Thymus (tissue), 11 donors: ENCODE measurements at regions not wholly inside any gene's neighbourhood (a gene's known extent, or its start where the extent isn't known, plus 50 kb on each side); places are given as distances from the start of the nearest gene placed in this dataset.

Source experiments
- DNase-seq, 9 donors: peaks; one replicate each; pipeline ENCODE4 v3.0.0-alpha.2; 2013; ENCODE audit warnings: low spot score in 9 of 9, low read depth in 6 of 9, missing footprints in 1 of 9
- H3K27ac ChIP-seq, 2 donors: one replicate each; pipeline ENCODE4 v1.5.1; 2013; ENCODE audit warnings: control low read depth in 1 of 2, low read depth in 1 of 2, low read length in 1 of 2, mild to moderate bottlenecking in 1 of 2, moderate library complexity in 1 of 2
- H3K27me3 ChIP-seq, 2 donors: one replicate each; pipeline ENCODE4 v1.5.1; 2013; ENCODE audit warnings: low read length in 1 of 2; ENCODE audit not compliant: control insufficient read depth in 2 of 2, insufficient read depth in 1 of 2
- H3K36me3 ChIP-seq, 2 donors: one replicate each; pipeline ENCODE4 v1.5.1; 2013; ENCODE audit warnings: low read length in 1 of 2, mild to moderate bottlenecking in 1 of 2, moderate library complexity in 1 of 2; ENCODE audit not compliant: control insufficient read depth in 2 of 2, insufficient read depth in 2 of 2
- H3K4me1 ChIP-seq, 2 donors: one replicate each; pipeline ENCODE4 v1.5.1; 2013; ENCODE audit warnings: low read length in 2 of 2; ENCODE audit not compliant: control insufficient read depth in 2 of 2, insufficient read depth in 2 of 2
- H3K4me3 ChIP-seq, 2 donors: one replicate each; pipeline ENCODE4 v1.5.1; 2013; ENCODE audit warnings: low read length in 2 of 2, control low read depth in 1 of 2, mild to moderate bottlenecking in 1 of 2
- H3K9me3 ChIP-seq, 2 donors: one replicate each; pipeline ENCODE4 v1.5.1; 2013; ENCODE audit warnings: low read length in 1 of 2, mild to moderate bottlenecking in 1 of 2; ENCODE audit not compliant: control insufficient read depth in 2 of 2, insufficient read depth in 1 of 2
- WGBS: extraction: QIAGEN DNeasy Blood & Tissue Kit; methylation state at CpG from one replicate; pipeline ENCODE4 v1.1.7; 2013; 5-methylcytosine and 5-hydroxymethylcytosine counted together
- donor health status: healthy.

- no peak for DNase-seq
- Histone ChIP-seq H3K4me1 (no peaks in the 10 kb centered on the region), H3K27ac (no peak overlapping the region), H3K4me3 (no peak overlapping the region), H3K36me3 (no peaks in the 10 kb centered on the region), H3K9me3 (peaks cover 2 to 4% of the 10 kb centered on the region in 2 donors), H3K27me3 (no peaks in the 10 kb centered on the region)
- WGBS: 93% methylated on average over 1 of the region's 1 CpG
Measured at GRCh38 chr12:73185403-73185802, 913.2 kb downstream of the TRHDE start.

- Histone ChIP-seq H3K4me1 (no peaks in the 10 kb centered on the region), H3K27ac (no peak overlapping the region), H3K4me3 (no peak overlapping the region), H3K27me3 (no peaks in the 10 kb centered on the region), H3K9me3 (no peaks in the 10 kb centered on the region), H3K36me3 (no peaks in the 10 kb centered on the region)
- no peak for DNase-seq
- 83% methylated on average over 2 of the region's 2 CpGs for WGBS
Measured at GRCh38 chr12:73186272-73186671, 914.1 kb downstream of the TRHDE start.

GRCh38 chr12:73187765-73188164 lies 915.6 kb downstream of the TRHDE start:
- 92% methylated on average over 1 of the region's 1 CpG for WGBS
- DNase-seq: no peak
- no peaks in the 10 kb centered on the region for H3K36me3 ChIP-seq
- no peaks in the 10 kb centered on the region for H3K27me3 ChIP-seq
- no peak overlapping the region for H3K27ac ChIP-seq
- H3K9me3 ChIP-seq: no peaks in the 10 kb centered on the region
- no peak overlapping the region for H3K4me3 ChIP-seq
- H3K4me1 ChIP-seq: no peaks in the 10 kb centered on the region

- H3K4me1 ChIP-seq: no peaks in the 10 kb centered on the region
- H3K36me3 ChIP-seq: no peaks in the 10 kb centered on the region
- no peak for DNase-seq
- H3K27ac ChIP-seq: no peak overlapping the region
- no peaks in the 10 kb centered on the region for H3K27me3 ChIP-seq
- WGBS: 90% methylated on average over 5 of the region's 5 CpGs
- H3K9me3 ChIP-seq: no peaks in the 10 kb centered on the region
- H3K4me3 ChIP-seq: no peak overlapping the region
Measured at GRCh38 chr12:73210548-73211204, 938.5 kb downstream of the TRHDE start.

- H3K4me1 ChIP-seq: no peaks in the 10 kb centered on the region
- 93% methylated on average over 2 of the region's 2 CpGs for WGBS
- no peak for DNase-seq
- H3K27me3 ChIP-seq: no peaks in the 10 kb centered on the region
- no peaks in the 10 kb centered on the region for H3K9me3 ChIP-seq
- no peak overlapping the region for H3K4me3 ChIP-seq
- H3K36me3 ChIP-seq: no peaks in the 10 kb centered on the region
- H3K27ac ChIP-seq: no peak overlapping the region
Measured at GRCh38 chr12:73220951-73221350, 948.8 kb downstream of the TRHDE start.

- H3K27ac ChIP-seq: no peak overlapping the region
Measured at GRCh38 chr12:73221398-73221797, 949.2 kb downstream of the TRHDE start.

GRCh38 chr12:73221836-73222235 lies 949.7 kb downstream of the TRHDE start:
- Histone ChIP-seq H3K4me1 (no peaks in the 10 kb centered on the region), H3K4me3 (no peak overlapping the region), H3K27ac (no peak overlapping the region), H3K36me3 (no peaks in the 10 kb centered on the region), H3K27me3 (no peaks in the 10 kb centered on the region), H3K9me3 (no peaks in the 10 kb centered on the region)
- no peak for DNase-seq

More at GRCh38 chr12:73221398-73221797, 949.2 kb downstream of the TRHDE start:
- Histone ChIP-seq H3K9me3 (no peaks in the 10 kb centered on the region), H3K4me1 (no peaks in the 10 kb centered on the region), H3K27me3 (no peaks in the 10 kb centered on the region), H3K4me3 (no peak overlapping the region), H3K36me3 (no peaks in the 10 kb centered on the region)
- DNase-seq: no peak

- DNase-seq: no peak
- no peaks in the 10 kb centered on the region for H3K9me3 ChIP-seq
- WGBS: 39% methylated on average over 1 of the region's 1 CpG
- no peaks in the 10 kb centered on the region for H3K36me3 ChIP-seq
- H3K27me3 ChIP-seq: no peaks in the 10 kb centered on the region
- H3K4me3 ChIP-seq: no peak overlapping the region
- no peak overlapping the region for H3K27ac ChIP-seq
- H3K4me1 ChIP-seq: no peaks in the 10 kb centered on the region
Measured at GRCh38 chr12:73225371-73225937, 953.3 kb downstream of the TRHDE start.

- Histone ChIP-seq H3K36me3 (no peaks in the 10 kb centered on the region), H3K4me3 (no peak overlapping the region), H3K27ac (no peak overlapping the region), H3K9me3 (no peaks in the 10 kb centered on the region), H3K27me3 (no peaks in the 10 kb centered on the region), H3K4me1 (no peaks in the 10 kb centered on the region)
- WGBS: 94% methylated on average over 2 of the region's 2 CpGs
- DNase-seq: no peak
Measured at GRCh38 chr12:73225941-73226340, 953.8 kb downstream of the TRHDE start.
